Upper lobe of left lung (tissue), 4 donors: ENCODE measurements at regions not wholly inside any gene's neighbourhood (a gene's known extent, or its start where the extent isn't known, plus 50 kb on each side); places are given as distances from the start of the nearest gene placed in this dataset.

Experiments
- CTCF ChIP-seq, 6 experiments: fragments of 450-650 bp in 4 of 6; fragments of 200-600 bp in 2 of 6; sonication (generic) in 2 of 6; IDR thresholded peaks; one replicate each; pipeline ENCODE4 v1.5.1; 2016 to 2019; ENCODE audit warnings: antibody characterized with exemption in 6 of 6
- EP300 ChIP-seq, 4 donors: sonication (generic); formaldehyde crosslinking; IDR thresholded peaks; one replicate each; pipeline ENCODE4 v1.5.1; 2017; ENCODE audit warnings: antibody characterized with exemption in 4 of 4, control low read depth in 2 of 4
- POLR2A ChIP-seq, 4 donors: fragments of 450-650 bp; IDR thresholded peaks; one replicate each; pipeline ENCODE4 v1.5.1; 2016 to 2017; ENCODE audit warnings: antibody characterized with exemption in 4 of 4, mild to moderate bottlenecking in 2 of 4
- POLR2AphosphoS5 ChIP-seq, 2 donors: sonication (generic); formaldehyde crosslinking; IDR thresholded peaks; one replicate each; pipeline ENCODE4 v1.5.1; 2017; ENCODE audit warnings: antibody characterized with exemption in 2 of 2

- no peak for TF ChIP-seq POLR2A (IDR thresholded peaks at IDR 0.05)
- TF ChIP-seq EP300 (IDR thresholded peaks at IDR 0.05): no peak
- TF ChIP-seq POLR2AphosphoS5 (IDR thresholded peaks at IDR 0.05): no peak
- TF ChIP-seq CTCF (IDR thresholded peaks at IDR 0.05): no peak
These were observed 371.4 kb downstream of the UQCRFS1 start for GRCh38 chr19:28841531-28841930.
